ENCODE measurements at regions not wholly inside any gene's neighbourhood (a gene's known extent, or its start where the extent isn't known, plus 50 kb on each side); places are given as distances from the start of the nearest gene placed in this dataset.

DNA sequence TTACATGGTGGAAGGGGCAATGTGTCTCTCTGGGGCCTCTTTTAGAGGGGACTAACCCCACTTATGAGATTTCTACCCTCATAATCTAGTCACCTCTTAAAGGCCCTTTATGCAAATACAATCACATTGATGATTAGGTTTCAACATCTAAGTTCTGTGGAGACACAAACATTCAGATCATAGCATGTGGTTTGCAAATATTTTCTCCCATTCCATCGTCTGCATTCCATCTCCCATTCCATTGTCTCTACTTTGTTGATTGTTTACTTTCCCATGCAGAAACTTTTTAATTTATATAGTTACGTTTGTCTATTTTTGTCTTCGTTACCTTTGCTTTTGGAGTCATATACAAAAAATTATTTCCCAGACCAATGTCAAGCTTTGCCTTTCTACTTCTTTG is 927.5 kb upstream of the INTU start (continued):
- no peak for TF ChIP-seq IRF4 (IDR thresholded peaks at IDR 0.05; ENCODE audit: low read depth, low read length)
- TF ChIP-seq, protein P1, sequence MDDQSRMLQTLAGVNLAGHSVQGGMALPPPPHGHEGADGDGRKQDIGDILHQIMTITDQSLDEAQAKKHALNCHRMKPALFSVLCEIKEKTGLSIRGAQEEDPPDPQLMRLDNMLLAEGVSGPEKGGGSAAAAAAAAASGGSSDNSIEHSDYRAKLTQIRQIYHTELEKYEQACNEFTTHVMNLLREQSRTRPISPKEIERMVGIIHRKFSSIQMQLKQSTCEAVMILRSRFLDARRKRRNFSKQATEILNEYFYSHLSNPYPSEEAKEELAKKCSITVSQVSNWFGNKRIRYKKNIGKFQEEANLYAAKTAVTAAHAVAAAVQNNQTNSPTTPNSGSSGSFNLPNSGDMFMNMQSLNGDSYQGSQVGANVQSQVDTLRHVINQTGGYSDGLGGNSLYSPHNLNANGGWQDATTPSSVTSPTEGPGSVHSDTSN (IDR thresholded peaks at IDR 0.05; ENCODE audit: insufficient replicate concordance, low read depth, low read length): no peak
- no peak for TF ChIP-seq RB1 (IDR thresholded peaks at IDR 0.05; ENCODE audit: borderline replicate concordance)
- TF ChIP-seq, protein P2, sequence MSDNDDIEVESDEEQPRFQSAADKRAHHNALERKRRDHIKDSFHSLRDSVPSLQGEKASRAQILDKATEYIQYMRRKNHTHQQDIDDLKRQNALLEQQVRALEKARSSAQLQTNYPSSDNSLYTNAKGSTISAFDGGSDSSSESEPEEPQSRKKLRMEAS (IDR thresholded peaks at IDR 0.05; ENCODE audit: low read depth, low read length): no peak
- TF ChIP-seq BCL11A (IDR thresholded peaks at IDR 0.05; ENCODE audit: low read depth, low read length): no peak

DNA sequence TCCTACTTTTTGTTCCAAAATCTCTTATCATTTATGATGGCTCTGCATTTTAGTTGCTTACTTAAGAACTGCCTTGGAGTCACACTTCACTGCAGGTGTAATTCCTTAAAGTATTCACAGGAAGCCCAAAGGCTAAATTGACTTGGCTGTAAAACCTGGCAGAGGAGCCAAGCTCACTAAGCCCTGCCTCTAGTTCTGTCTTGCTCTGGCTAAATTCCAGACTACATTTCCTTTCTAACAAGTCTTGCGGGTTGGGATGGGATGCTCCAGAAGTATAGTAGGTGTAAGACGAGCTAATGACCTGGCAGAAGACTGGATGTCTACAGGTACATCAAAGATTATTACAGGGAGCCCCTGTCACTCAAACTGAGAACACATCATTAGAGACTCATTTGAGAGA is 924.0 kb upstream of the INTU start:
- ChIA-PET CTCF (no interaction called here), SMC1A (ENCODE audit: uncharacterized antibody, unreplicated experiment) (no interaction called here), RAD21 (ENCODE audit: unreplicated experiment) (no interaction called here), POLR2A (no interaction called here)
- no peaks in the 10 kb centered on the region for H4K20me1 ChIP-seq (ENCODE audit: control insufficient read depth, insufficient read depth)
- no peak overlapping the region for H3K27ac ChIP-seq (ENCODE audit: control insufficient read depth, insufficient read depth)
- no peaks in the 10 kb centered on the region for H3K4me1 ChIP-seq (ENCODE audit: control insufficient read depth, insufficient read depth, low read length)
- in situ Hi-C loops (cut with MboI): no loop called here
- no peaks in the 10 kb centered on the region for H3K79me2 ChIP-seq (ENCODE audit: control insufficient read depth, insufficient read depth, low read length)
- H3K4me2 ChIP-seq (ENCODE audit: control insufficient read depth, insufficient read depth): no peak overlapping the region
- intact Hi-C loops (cut with micrococcal nuclease; ENCODE audit: unreplicated experiment): no loop called here
- no peak for FAIRE-seq
- no peak for DNase-seq (ENCODE audit: low read depth, low spot score)
- H3K9ac ChIP-seq (ENCODE audit: control insufficient read depth, insufficient read depth, low read length): no peak overlapping the region
- WGBS (ENCODE audit: insufficient coverage, insufficient replicate concordance, low lambda C conversion rate, missing lambda C conversion rate): 33% methylated on average over 2 of the region's 2 CpGs
- no peak overlapping the region for H3K4me3 ChIP-seq
- TF ChIP-seq NFIC (IDR thresholded peaks at IDR 0.05; ENCODE audit: low read depth, low read length): no peak
- TF ChIP-seq, protein P3, sequence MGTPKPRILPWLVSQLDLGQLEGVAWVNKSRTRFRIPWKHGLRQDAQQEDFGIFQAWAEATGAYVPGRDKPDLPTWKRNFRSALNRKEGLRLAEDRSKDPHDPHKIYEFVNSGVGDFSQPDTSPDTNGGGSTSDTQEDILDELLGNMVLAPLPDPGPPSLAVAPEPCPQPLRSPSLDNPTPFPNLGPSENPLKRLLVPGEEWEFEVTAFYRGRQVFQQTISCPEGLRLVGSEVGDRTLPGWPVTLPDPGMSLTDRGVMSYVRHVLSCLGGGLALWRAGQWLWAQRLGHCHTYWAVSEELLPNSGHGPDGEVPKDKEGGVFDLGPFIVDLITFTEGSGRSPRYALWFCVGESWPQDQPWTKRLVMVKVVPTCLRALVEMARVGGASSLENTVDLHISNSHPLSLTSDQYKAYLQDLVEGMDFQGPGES (IDR thresholded peaks at IDR 0.05): no peak
- H3K36me3 ChIP-seq (ENCODE audit: control insufficient read depth in 2 of 2, insufficient read depth in 2 of 2, low read length in 1 of 2): no peaks in the 10 kb centered on the region
- no peak overlapping the region for H2AFZ ChIP-seq (ENCODE audit: control insufficient read depth, low read depth, low read length)
- BruUV-seq (replicated peaks): no TSS peak
- H3K9me3 ChIP-seq (replicated peaks; ENCODE audit: control insufficient read depth, insufficient read depth, low read length): no peaks in the 10 kb centered on the region
- H3K27me3 ChIP-seq (replicated peaks in 1 of 2; ENCODE audit: control insufficient read depth in 2 of 2, insufficient read depth in 2 of 2, low read length in 1 of 2): no peaks in the 10 kb centered on the region
- no peak for ATAC-seq
